ENCODE measurements at regions not wholly inside any gene's neighbourhood (a gene's known extent, or its start where the extent isn't known, plus 50 kb on each side); places are given as distances from the start of the nearest gene placed in this dataset.
A peak's percentile ranks its signal among the peaks of the same experiment; 100 is the strongest.

- Histone ChIP-seq H3K79me2 (ENCODE audit: insufficient read depth, low read length) (no peaks in the 10 kb centered on the region), H3K4ac (ENCODE audit: low read depth, low read length) (no peak overlapping the region), H4K20me1 (ENCODE audit: control insufficient read depth, insufficient read depth, insufficient read length) (no peaks in the 10 kb centered on the region), H3K27me3 (ENCODE audit: insufficient read depth, low read length) (no peaks in the 10 kb centered on the region), H3K23ac (ENCODE audit: insufficient read length, low read depth, low read length) (no peak overlapping the region), H3K56ac (ENCODE audit: insufficient read length, low read depth, low read length) (no peak overlapping the region), H2BK5ac (ENCODE audit: insufficient read length, low read length) (no peak overlapping the region), H3K4me2 (ENCODE audit: insufficient read depth, insufficient read length, low read length) (no peak overlapping the region), H4K8ac (replicated peaks; ENCODE audit: insufficient read length, low read depth, low read length) (no peak overlapping the region), H2BK12ac (ENCODE audit: insufficient read length, low read depth, low read length) (no peak overlapping the region), H4K91ac (ENCODE audit: insufficient read length, low read depth, low read length) (no peak overlapping the region), H2AFZ (ENCODE audit: low read length) (no peak overlapping the region), H4K5ac (ENCODE audit: insufficient read length, low read depth, low read length) (no peak overlapping the region), H2BK20ac (ENCODE audit: low read depth, low read length, poor library complexity, severe bottlenecking) (no peak overlapping the region), H2BK15ac (ENCODE audit: low read depth, low read length) (no peak overlapping the region), H3K18ac (ENCODE audit: insufficient read length, low read depth, low read length) (no peak overlapping the region), H3K79me1 (ENCODE audit: insufficient read depth, low read depth, low read length, poor library complexity, severe bottlenecking) (no peaks in the 10 kb centered on the region), H3K9me3 (ENCODE audit: control insufficient read depth, low read depth, low read length) (no peaks in the 10 kb centered on the region), H2BK120ac (ENCODE audit: low read depth, low read length, poor library complexity, severe bottlenecking) (no peak overlapping the region), H3K27ac (ENCODE audit: insufficient read length, low read depth, low read length) (no peak overlapping the region), H3K14ac (ENCODE audit: insufficient read depth, low read length) (no peak overlapping the region), H2AK5ac (ENCODE audit: insufficient read length, low read length) (no peak overlapping the region), H3K9ac (ENCODE audit: extremely low read depth, insufficient read length, low read length) (no peak overlapping the region), H3T11ph (ENCODE audit: low read length) (no peak overlapping the region), H3K23me2 (ENCODE audit: insufficient read length, low read depth, low read length, poor library complexity, severe bottlenecking) (no peaks in the 10 kb centered on the region), H3K4me1 (ENCODE audit: insufficient read depth, low read length) (peaks cover 6% of the 10 kb centered on the region; the same call in 1 of the 2 replicates)
- Mint-ChIP-seq H3K4me1 (peaks cover 24 to 27% of the 10 kb centered on the region in 2 experiments), H3K27me3 (ENCODE audit: low read depth) (no peaks in the 10 kb centered on the region), H3K36me3 (ENCODE audit: insufficient read depth in 1 of 3, low read depth in 3 of 3) (no peaks in the 10 kb centered on the region), H3K9me3 (no peaks in the 10 kb centered on the region), H3K27ac (peak overlapping the region in 2 of 3 experiments; percentile 36 to 91; a peak in 4 of 7 replicates), H3K4me3 (no peak overlapping the region)
- WGBS (ENCODE audit: extremely low coverage, insufficient read length, low lambda C conversion rate), result no CpG with 5 or more reads among the region's 11 CpGs
- peak; percentile 58 for DNase-seq
- peak; percentile 51 for TF ChIP-seq CTCF (conservative IDR thresholded peaks at IDR 0.05)
Measured at GRCh38 chr10:6877722-6878392, 297.8 kb upstream of the PRKCQ start.

Data from H9 (cell line).